Endothelial cell of umbilical vein (primary cell): ENCODE measurements at regions not wholly inside any gene's neighbourhood (a gene's known extent, or its start where the extent isn't known, plus 50 kb on each side); places are given as distances from the start of the nearest gene placed in this dataset.

Source experiments
- BruUV-seq: library from RNA; stranded (reverse); fragments of 400-500 nt; replicated peaks from 2 replicates; lab custom pipeline; 2021; lab: Mats Ljungman, UMichigan
- CTCF ChIA-PET: fragments of 300-600, 350-600 bp; sonication (Branson Sonifier 250); formaldehyde crosslinking; loops from one replicate; lab custom pipeline; 2021; ENCODE audit warnings: antibody characterized with exemption, inconsistent platforms; lab: Charles Lee
- POLR2A ChIA-PET: fragments of 300-600, 350-600 bp; sonication (Branson Sonifier 250); formaldehyde crosslinking; loops from one replicate; lab custom pipeline; 2021; ENCODE audit warnings: antibody characterized with exemption, inconsistent platforms; lab: Charles Lee
- DNase-seq: peaks from one replicate; pipeline ENCODE4 v3.0.0-alpha.2; 2011; ENCODE audit warnings: low read depth, low spot score
- FAIRE-seq: peaks from 2 replicates; lab custom pipeline; 2011; peaks lifted over from hg19 to GRCh38; lab: Jason Lieb, UNC
- H2AFZ ChIP-seq: 2 replicates; pipeline ENCODE4 v1.6.0; 2012; ENCODE audit warnings: low read depth, low read length, control low read depth, inconsistent platforms
- H3K27ac ChIP-seq: 2 replicates; pipeline ENCODE4 v1.5.1; 2011; ENCODE audit warnings: low read depth, mild to moderate bottlenecking, control low read depth, low read length, moderate library complexity; ENCODE audit not compliant: insufficient read depth
- H3K27me3 ChIP-seq, 2 experiments: 2 replicates each; pipeline versions ENCODE4 v1.6.0 to v1.6.1; 2011; ENCODE audit warnings: low read length in 2 of 2, mixed read lengths in 1 of 2; ENCODE audit not compliant: control insufficient read depth in 2 of 2, insufficient read depth in 2 of 2
- H3K36me3 ChIP-seq, 2 experiments: 2 replicates in 1 of 2; 3 replicates in 1 of 2; pipeline ENCODE4 v1.5.1; 2011; ENCODE audit warnings: low read length in 2 of 2, mild to moderate bottlenecking in 1 of 2, moderate library complexity in 1 of 2; ENCODE audit not compliant: control insufficient read depth in 2 of 2, insufficient read depth in 2 of 2; ENCODE audit errors: extremely low read depth in 1 of 2
- H3K4me1 ChIP-seq: 3 replicates; pipeline ENCODE4 v1.5.1; 2011; ENCODE audit warnings: mild to moderate bottlenecking, low read length; ENCODE audit not compliant: control insufficient read depth, insufficient read depth; ENCODE audit errors: extremely low read depth
- H3K4me2 ChIP-seq: 2 replicates; pipeline ENCODE4 v1.6.1; 2011; ENCODE audit warnings: low read length, control low read depth, mixed read lengths; ENCODE audit not compliant: insufficient read depth
- H3K4me3 ChIP-seq, 3 experiments: fragments of 200-600 bp in 1 of 3; sonication (generic), shearing (Covaris generic) in 1 of 3; replicated peaks in 1 of 3; 2 replicates each; pipeline ENCODE4 v1.5.1; 2011 to 2016; ENCODE audit warnings: control low read depth in 3 of 3, low read length in 3 of 3, mild to moderate bottlenecking in 2 of 3, inconsistent platforms in 1 of 3, low read depth in 1 of 3, moderate library complexity in 1 of 3; ENCODE audit not compliant: insufficient read depth in 1 of 3
- H3K79me2 ChIP-seq: 2 replicates; pipeline ENCODE4 v1.6.0; 2012; ENCODE audit warnings: low read length, inconsistent platforms; ENCODE audit not compliant: control insufficient read depth, insufficient read depth
- H3K9ac ChIP-seq: replicated peaks from 2 replicates; pipeline ENCODE3; 2011; ENCODE audit warnings: low read length, control low read depth; ENCODE audit not compliant: insufficient read depth; ENCODE audit errors: extremely low read depth
- H3K9me1 ChIP-seq: replicated peaks from 3 replicates; pipeline ENCODE4 v1.6.0; 2011; ENCODE audit warnings: mild to moderate bottlenecking, low read length; ENCODE audit not compliant: control insufficient read depth, insufficient read depth; ENCODE audit errors: extremely low read depth
- H3K9me3 ChIP-seq: replicated peaks from 2 replicates; pipeline ENCODE4 v1.5.1; 2012; ENCODE audit warnings: low read length, inconsistent platforms; ENCODE audit not compliant: control insufficient read depth, insufficient read depth
- H4K20me1 ChIP-seq: replicated peaks from 2 replicates; pipeline ENCODE3; 2011; ENCODE audit warnings: mild to moderate bottlenecking, low read length; ENCODE audit not compliant: control insufficient read depth, insufficient read depth; ENCODE audit errors: extremely low read depth
- EZH2 ChIP-seq: IDR thresholded peaks from 2 replicates; pipeline ENCODE4 v1.6.1; 2012; ENCODE audit warnings: borderline replicate concordance, low read depth, mild to moderate bottlenecking, moderate library complexity, low read length, inconsistent platforms; ENCODE audit not compliant: severe bottlenecking
- FOS ChIP-seq: IDR thresholded peaks from 2 replicates; pipeline ENCODE4 v1.6.1; 2011; ENCODE audit warnings: mild to moderate bottlenecking, low read length, moderate library complexity, borderline replicate concordance; ENCODE audit not compliant: insufficient read depth
- GATA2 ChIP-seq: IDR thresholded peaks from 2 replicates; pipeline ENCODE4 v1.7.0; 2011; ENCODE audit warnings: low read depth, mild to moderate bottlenecking, moderate library complexity, mixed read lengths, low read length; ENCODE audit not compliant: insufficient read length, insufficient read depth
- JUN ChIP-seq: IDR thresholded peaks from 2 replicates; pipeline ENCODE4 v1.6.1; 2011; ENCODE audit warnings: borderline replicate concordance, low read depth; ENCODE audit not compliant: insufficient read length, insufficient read depth
- MYC ChIP-seq: IDR thresholded peaks from one replicate; pipeline ENCODE4 v1.6.1; 2011; ENCODE audit warnings: mild to moderate bottlenecking, low read depth, low read length
- POLR2A ChIP-seq: IDR thresholded peaks from 2 replicates; pipeline ENCODE4 v1.6.1; 2012; ENCODE audit warnings: low read depth, mild to moderate bottlenecking, control low read depth, low read length
- POLR2AphosphoS5 ChIP-seq: IDR thresholded peaks from 2 replicates; pipeline ENCODE4 v1.6.1; 2012; ENCODE audit warnings: low read depth, mild to moderate bottlenecking, control low read depth, low read length, moderate library complexity; ENCODE audit not compliant: insufficient read depth
- dilution Hi-C: fragments of 300-500 bp; cut with MboI; formaldehyde crosslinking; loops from one replicate; pipeline ENCODE4 v1.15.0; 2019; ENCODE audit warnings: low sequenced_read_pairs; ENCODE audit not compliant: extremely low pct_ligation_motif_present
- intact Hi-C: fragments of 100-400 bp; cut with micrococcal nuclease; formaldehyde crosslinking; loops from one replicate; pipeline ENCODE4 v1.10.0; 2022
- TF ChIP-seq, protein P1 (sequence below): IDR thresholded peaks from 2 replicates; pipeline ENCODE4 v1.6.1; 2011; ENCODE audit not compliant: insufficient read depth, insufficient read length
- TF ChIP-seq, protein P2 (sequence below), 2 donors: IDR thresholded peaks; 1 replicate in 1 of 2; 2 replicates in 1 of 2; pipeline ENCODE4 v1.5.1; 2011; ENCODE audit warnings: low read length in 2 of 2, mild to moderate bottlenecking in 2 of 2, moderate library complexity in 2 of 2, control low read depth in 1 of 2, inconsistent platforms in 1 of 2, low read depth in 1 of 2; ENCODE audit not compliant: insufficient read depth in 1 of 2; ENCODE audit errors: extremely low read depth in 1 of 2

DNA sequence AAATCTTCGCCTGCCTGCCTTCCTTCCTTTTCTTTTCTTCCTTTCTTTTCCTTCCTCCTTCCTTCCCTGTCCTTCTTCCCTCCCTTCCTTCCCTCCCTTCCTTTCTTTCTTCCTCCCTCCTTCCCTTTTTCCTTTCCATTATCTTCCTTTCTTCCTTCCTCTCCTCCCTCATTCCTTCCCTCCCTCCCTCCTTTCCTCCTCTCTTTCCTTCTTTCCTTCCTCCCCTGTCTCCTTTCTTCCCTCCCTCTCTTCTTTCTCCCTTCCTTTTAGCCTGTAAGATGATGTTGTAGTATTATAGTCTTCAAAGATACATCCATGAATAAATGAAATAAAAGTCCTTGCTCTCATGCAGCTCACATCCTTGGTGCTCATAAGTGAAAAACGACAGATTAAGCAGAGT, 539.3 kb downstream of the RBFOX1 start:
- CTCF ChIA-PET, result no interaction called here
- DNase-seq (no peak), FAIRE-seq (no peak)
- BruUV-seq, result no TSS peak
- no peak overlapping the region for H2AFZ ChIP-seq
- no peak overlapping the region for H3K4me3 ChIP-seq
- TF ChIP-seq MYC (no peak), POLR2A (no peak), JUN (no peak), EZH2 (no peak), GATA2 (no peak), FOS (no peak), POLR2AphosphoS5 (no peak)
- TF ChIP-seq, protein P1, sequence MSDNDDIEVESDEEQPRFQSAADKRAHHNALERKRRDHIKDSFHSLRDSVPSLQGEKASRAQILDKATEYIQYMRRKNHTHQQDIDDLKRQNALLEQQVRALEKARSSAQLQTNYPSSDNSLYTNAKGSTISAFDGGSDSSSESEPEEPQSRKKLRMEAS, result no peak
- TF ChIP-seq, protein P2, sequence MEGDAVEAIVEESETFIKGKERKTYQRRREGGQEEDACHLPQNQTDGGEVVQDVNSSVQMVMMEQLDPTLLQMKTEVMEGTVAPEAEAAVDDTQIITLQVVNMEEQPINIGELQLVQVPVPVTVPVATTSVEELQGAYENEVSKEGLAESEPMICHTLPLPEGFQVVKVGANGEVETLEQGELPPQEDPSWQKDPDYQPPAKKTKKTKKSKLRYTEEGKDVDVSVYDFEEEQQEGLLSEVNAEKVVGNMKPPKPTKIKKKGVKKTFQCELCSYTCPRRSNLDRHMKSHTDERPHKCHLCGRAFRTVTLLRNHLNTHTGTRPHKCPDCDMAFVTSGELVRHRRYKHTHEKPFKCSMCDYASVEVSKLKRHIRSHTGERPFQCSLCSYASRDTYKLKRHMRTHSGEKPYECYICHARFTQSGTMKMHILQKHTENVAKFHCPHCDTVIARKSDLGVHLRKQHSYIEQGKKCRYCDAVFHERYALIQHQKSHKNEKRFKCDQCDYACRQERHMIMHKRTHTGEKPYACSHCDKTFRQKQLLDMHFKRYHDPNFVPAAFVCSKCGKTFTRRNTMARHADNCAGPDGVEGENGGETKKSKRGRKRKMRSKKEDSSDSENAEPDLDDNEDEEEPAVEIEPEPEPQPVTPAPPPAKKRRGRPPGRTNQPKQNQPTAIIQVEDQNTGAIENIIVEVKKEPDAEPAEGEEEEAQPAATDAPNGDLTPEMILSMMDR (IDR thresholded peaks at IDR 0.05; ENCODE audit: extremely low read depth in 1 of 2, insufficient read depth in 1 of 2, low read depth in 1 of 2, low read length in 2 of 2), result no peak
- no peaks in the 10 kb centered on the region for H4K20me1 ChIP-seq
- H3K9me3 ChIP-seq, result no peaks in the 10 kb centered on the region
- H3K27me3 ChIP-seq, result no peaks in the 10 kb centered on the region
- H3K36me3 ChIP-seq, result no peaks in the 10 kb centered on the region
- no peak overlapping the region for H3K9ac ChIP-seq
- no peaks in the 10 kb centered on the region for H3K9me1 ChIP-seq
- POLR2A ChIA-PET, result no interaction called here
- no peak overlapping the region for H3K27ac ChIP-seq
- dilution Hi-C loops, result no loop called here
- intact Hi-C loops, result no loop called here
- H3K79me2 ChIP-seq, result no peaks in the 10 kb centered on the region
- no peaks in the 10 kb centered on the region for H3K4me1 ChIP-seq
- no peak overlapping the region for H3K4me2 ChIP-seq
